GM12865 (cell line): ENCODE measurements at regions not wholly inside any gene's neighbourhood (a gene's known extent, or its start where the extent isn't known, plus 50 kb on each side); places are given as distances from the start of the nearest gene placed in this dataset.

ENCODE experiments used
- DNase-seq: peaks from one replicate; pipeline ENCODE4 v3.0.0; 2010; ENCODE audit warnings: low read depth
- H3K4me3 ChIP-seq: 2 replicates; pipeline ENCODE4 v1.5.1; 2011; ENCODE audit warnings: mild to moderate bottlenecking, low read depth, low read length, control low read depth
- CTCF ChIP-seq: IDR thresholded peaks from 2 replicates; pipeline ENCODE4 v1.5.1; 2011; ENCODE audit warnings: low read length, control low read depth, low read depth, inconsistent platforms; ENCODE audit not compliant: insufficient read depth; ENCODE audit errors: missing control alignments

DNA sequence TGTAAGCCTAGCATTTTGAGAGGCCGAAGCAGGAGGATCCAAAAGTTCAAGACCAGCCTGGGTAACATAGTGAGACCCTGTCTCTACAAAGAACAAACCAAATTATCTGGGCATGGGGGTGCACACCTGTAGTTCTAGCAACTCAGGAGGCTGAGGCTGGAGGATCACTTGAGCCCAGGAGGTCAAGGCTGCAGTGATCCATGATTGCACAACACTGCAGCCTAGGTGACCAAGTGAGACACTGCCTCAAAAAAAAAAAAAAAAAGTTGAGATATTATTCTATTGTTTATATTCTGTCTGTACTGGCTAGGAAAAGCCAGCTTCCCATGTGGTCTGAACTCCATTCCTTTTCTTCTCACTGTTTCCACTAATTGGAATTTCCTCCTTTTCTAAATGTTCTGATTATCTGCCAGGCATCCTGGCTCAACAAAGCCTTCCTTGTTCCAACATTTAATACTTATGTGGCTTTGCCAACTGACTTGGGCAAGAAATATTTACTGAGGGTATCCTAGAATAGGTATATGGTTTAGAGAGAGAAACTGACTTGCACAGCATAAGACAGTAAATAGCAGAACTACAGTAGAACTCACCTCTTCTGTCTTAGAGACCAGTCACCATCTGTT is 175.2 kb upstream of the ADAMTS3 start:
- DNase-seq = no peak
- no peak overlapping the region for H3K4me3 ChIP-seq
- no peak for TF ChIP-seq CTCF

GRCh38 chr4:72743078-72743477 is 174.1 kb upstream of the ADAMTS3 start:
- no peak for DNase-seq
- no peak for TF ChIP-seq CTCF
- no peak overlapping the region for H3K4me3 ChIP-seq

DNA sequence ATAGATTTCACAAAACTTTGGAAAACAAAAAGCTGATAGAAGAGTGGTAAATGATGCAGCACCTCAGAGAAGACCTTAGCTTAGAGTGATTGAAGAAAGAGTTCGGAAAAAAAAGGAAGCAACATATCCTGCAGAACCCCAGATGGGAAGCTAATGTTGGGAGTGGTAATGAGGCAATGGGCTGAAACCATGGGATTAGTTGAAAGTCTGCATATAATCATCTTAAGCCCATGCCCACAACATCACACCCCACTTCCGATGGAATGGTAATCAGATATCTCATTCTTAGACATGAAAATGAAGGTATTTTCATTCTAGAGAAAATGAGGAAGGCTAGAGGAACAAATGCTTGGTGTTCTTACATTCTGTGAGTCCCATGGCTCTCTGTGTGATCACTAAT is 146.3 kb upstream of the ADAMTS3 start:
- H3K4me3 ChIP-seq = no peak overlapping the region
- TF ChIP-seq CTCF = no peak

DNA sequence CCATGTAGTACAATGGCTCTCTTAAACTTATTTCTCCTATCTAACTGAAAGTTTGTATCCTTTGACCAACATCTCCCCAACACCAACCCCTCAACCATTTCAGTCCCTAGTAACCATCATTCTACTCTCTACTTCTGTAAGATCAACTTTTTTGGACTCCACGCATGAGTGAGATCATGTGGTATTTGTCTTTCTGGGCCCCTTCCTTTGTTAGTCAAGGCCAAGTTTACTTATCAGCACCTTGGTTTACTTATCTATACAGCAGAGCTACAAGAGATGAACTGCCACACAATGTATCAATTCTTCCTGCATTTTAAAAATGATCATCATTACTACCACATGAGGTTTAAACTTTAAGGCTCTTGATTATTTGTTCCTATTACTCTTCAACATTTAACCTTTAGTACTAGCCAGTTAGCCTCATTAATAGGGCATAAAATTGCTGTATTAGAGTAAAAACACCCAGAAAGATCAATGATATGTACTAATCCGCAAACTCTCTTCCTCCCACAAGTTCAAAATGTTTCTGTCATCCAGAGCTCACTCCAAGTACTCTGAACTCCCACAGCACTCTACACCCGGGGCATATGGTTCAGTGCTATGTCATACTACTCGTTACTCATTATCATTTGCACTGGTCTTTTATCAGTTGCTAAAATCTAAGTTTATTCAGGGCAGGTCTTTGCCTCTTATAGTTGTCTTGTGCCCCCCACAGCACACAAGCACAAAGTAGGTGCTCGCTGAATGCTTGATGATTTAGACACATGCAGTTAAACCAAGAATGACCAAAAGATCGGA is 145.7 kb upstream of the ADAMTS3 start:
- no peak overlapping the region for H3K4me3 ChIP-seq
- DNase-seq = no peak
- TF ChIP-seq CTCF = no peak

More for the DNA sequence above, 146.3 kb upstream of the ADAMTS3 start:
- DNase-seq = no peak

DNA sequence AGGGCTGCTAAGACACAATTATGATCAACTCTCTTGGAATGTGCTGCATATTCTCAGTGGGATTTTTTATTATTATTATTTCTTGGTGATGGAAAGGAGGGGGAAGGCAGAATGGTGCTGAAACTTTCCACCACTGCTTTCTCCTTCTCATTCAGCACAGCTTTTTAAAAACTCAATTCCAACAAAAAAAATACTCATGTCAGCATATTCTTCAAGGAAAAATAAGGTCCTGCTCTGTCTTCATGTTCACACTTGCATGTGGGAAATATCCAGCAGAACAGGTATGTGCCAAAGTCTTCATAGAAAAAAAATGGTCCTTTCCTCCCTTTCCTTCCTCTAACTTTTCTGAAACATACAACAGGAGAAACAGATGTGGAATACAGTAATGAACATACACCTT is 144.0 kb upstream of the ADAMTS3 start:
- DNase-seq = no peak
- H3K4me3 ChIP-seq = no peak overlapping the region
- no peak for TF ChIP-seq CTCF

DNA sequence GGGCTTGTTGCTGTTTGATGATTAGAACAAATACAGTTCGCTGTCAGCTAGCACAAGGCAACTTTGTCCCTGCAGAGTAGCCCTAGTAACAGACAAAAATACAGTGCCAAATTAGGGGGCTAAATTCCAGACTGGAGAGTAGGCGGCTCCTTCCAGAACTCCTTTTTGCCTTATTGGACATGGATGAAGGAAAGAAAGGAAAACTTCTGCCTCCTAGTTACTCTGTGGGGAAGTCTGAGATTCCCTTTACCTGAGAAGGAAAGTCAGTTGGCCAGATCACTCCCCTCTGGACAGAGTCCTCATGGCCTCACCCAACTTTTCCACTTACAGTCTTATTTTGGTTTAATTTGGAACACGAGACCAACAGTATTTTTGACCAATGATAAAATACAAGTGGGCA is 140.5 kb upstream of the ADAMTS3 start:
- no peak for DNase-seq
- no peak overlapping the region for H3K4me3 ChIP-seq
- TF ChIP-seq CTCF = no peak
